Tibial artery (tissue), 4 donors: ENCODE measurements at regions not wholly inside any gene's neighbourhood (a gene's known extent, or its start where the extent isn't known, plus 50 kb on each side); places are given as distances from the start of the nearest gene placed in this dataset.
A peak's percentile ranks its signal among the peaks of the same experiment; 100 is the strongest.

Source experiments
- DNase-seq, 2 donors: peaks; one replicate each; pipeline ENCODE4 v3.0.0-alpha.2; 2019
- H3K27ac ChIP-seq, 2 donors: fragments of 200-600 bp; sonication (generic) in 1 of 2; 1 replicate in 1 of 2; 2 replicates in 1 of 2; pipeline ENCODE4 v1.5.1; 2018 to 2019; ENCODE audit warnings: mild to moderate bottlenecking in 1 of 2
- H3K27me3 ChIP-seq, 2 donors: fragments of 200-600 bp; sonication (generic) in 1 of 2; one replicate each; pipeline versions ENCODE4 v1.5.1 to v1.6.0; 2016 to 2019
- H3K36me3 ChIP-seq, 3 donors: fragments of 200-600 bp; sonication (generic) in 2 of 3; one replicate each; pipeline ENCODE4 v1.5.1; 2016 to 2019; ENCODE audit warnings: mild to moderate bottlenecking in 2 of 3
- H3K4me1 ChIP-seq, 4 donors: fragments of 200-600 bp; sonication (generic) in 2 of 4; 1 replicate in 3 of 4; 2 replicates in 1 of 4; pipeline ENCODE4 v1.5.1; 2016 to 2019
- H3K4me3 ChIP-seq, 2 donors: fragments of 200-600 bp; sonication (generic) in 1 of 2; 1 replicate in 1 of 2; 2 replicates in 1 of 2; pipeline ENCODE4 v1.5.1; 2018 to 2019; ENCODE audit warnings: mild to moderate bottlenecking in 2 of 2
- H3K9me3 ChIP-seq, 3 donors: fragments of 200-600 bp; sonication (generic) in 1 of 3; one replicate each; pipeline ENCODE4 v1.5.1; 2016 to 2019
- intact Hi-C: fragments of 100-400 bp; cut with DNase I; formaldehyde crosslinking; loops from one replicate; pipeline ENCODE4 v1.15.0; 2023; ENCODE audit warnings: low total_unique reads
- TF ChIP-seq, protein P1 (sequence below), 2 experiments: fragments of 200-600 bp in 1 of 2; fragments of 450-650 bp in 1 of 2; IDR thresholded peaks; one replicate each; pipeline ENCODE4 v1.5.1; 2017 to 2019; ENCODE audit warnings: antibody characterized with exemption in 2 of 2, mild to moderate bottlenecking in 1 of 2, moderate library complexity in 1 of 2

DNA sequence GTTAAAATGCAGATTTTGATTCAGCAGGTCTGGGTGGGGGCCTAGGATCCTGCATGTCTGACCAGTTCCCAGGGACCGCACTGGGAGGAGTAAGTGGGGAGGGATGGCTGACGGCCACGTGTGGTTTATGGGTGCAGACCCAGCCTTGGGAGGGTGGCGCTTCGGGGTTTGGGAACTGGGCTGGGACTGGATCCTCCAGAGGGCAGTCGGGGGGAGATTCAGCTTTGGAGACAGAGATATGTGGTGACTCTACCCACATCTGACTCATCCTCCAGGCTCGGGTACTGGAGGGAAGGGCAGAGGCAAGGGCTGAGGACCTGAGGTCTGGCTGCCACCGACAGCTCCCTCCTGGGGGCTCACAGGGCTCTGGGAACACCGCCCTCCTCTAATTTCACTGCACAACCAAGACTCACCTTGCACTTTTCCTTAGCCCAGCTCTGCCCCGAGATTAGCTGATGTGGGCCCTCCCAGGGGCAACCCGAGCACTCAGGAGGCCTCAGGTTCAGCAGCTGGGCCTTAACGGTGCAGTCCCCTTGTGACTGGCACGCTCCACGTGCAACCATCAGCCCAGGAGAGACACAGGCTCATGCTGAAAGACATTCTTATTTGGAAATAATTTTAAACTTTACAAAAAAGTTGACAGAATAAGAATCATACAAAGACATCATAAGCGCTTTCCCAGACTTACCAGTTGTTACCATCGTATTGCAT, 172.8 kb upstream of the PMEPA1 start:
- Histone ChIP-seq H3K4me1 (peaks cover 0 to 17% (median 11%) of the 10 kb centered on the region in 4 donors), H3K9me3 (peaks cover 0 to 6% (median 0%) of the 10 kb centered on the region in 3 donors), H3K27ac (no peak overlapping the region), H3K27me3 (no peaks in the 10 kb centered on the region), H3K4me3 (no peak overlapping the region), H3K36me3 (no peaks in the 10 kb centered on the region)
- intact Hi-C loops: no loop called here
- TF ChIP-seq, protein P1, sequence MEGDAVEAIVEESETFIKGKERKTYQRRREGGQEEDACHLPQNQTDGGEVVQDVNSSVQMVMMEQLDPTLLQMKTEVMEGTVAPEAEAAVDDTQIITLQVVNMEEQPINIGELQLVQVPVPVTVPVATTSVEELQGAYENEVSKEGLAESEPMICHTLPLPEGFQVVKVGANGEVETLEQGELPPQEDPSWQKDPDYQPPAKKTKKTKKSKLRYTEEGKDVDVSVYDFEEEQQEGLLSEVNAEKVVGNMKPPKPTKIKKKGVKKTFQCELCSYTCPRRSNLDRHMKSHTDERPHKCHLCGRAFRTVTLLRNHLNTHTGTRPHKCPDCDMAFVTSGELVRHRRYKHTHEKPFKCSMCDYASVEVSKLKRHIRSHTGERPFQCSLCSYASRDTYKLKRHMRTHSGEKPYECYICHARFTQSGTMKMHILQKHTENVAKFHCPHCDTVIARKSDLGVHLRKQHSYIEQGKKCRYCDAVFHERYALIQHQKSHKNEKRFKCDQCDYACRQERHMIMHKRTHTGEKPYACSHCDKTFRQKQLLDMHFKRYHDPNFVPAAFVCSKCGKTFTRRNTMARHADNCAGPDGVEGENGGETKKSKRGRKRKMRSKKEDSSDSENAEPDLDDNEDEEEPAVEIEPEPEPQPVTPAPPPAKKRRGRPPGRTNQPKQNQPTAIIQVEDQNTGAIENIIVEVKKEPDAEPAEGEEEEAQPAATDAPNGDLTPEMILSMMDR (IDR thresholded peaks at IDR 0.05): no peak
- peak in 1 of 2 donors; percentile 54 for DNase-seq

DNA sequence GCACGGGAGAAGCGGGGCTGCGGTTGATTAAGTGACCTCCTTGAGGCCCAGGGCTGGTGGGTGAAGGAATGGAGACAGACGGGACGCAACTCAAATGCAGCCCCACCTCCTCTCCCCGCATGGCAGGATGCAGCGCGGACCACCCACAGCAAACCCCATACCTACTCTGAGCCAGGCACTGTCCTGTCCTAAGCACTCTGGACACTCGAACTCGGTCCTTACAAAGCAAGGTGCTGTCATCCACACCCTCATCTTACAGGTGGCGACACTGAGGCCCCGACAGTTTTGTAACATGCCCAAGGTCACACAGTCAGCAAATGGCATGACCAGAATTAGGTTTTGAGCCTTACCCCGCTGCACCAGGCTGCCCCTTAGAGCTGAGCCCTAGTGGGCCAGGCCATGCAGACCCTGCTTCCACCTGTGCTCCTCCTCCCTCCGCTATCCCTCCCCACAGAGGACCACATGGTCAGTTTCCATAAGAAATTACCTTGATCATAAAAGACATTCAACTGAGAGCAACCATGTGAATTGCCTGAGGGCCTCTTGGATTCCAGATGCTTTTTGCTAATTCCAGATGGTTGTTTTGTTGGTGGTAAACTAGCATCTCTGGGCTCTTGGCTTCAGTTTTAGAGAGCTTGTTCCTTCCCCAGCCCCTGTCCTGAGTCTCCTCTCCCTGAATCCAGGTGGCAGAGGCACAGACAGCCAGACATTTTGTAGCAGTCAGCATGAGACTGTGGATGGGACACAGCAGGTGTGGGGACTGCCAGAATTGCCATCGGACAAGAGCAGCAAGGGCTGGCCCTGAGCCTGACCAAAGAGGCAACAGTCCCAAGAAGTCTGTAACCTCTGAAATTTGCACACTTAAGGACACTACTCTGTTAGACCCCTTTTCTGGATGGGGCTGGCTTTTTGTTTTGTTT, 171.9 kb upstream of the PMEPA1 start:
- Histone ChIP-seq H3K9me3 (no peaks in the 10 kb centered on the region), H3K4me3 (no peak overlapping the region), H3K27me3 (no peaks in the 10 kb centered on the region), H3K36me3 (no peaks in the 10 kb centered on the region), H3K27ac (no peak overlapping the region), H3K4me1 (peaks cover 0 to 17% (median 11%) of the 10 kb centered on the region in 4 donors)
- intact Hi-C loops: no loop called here
- TF ChIP-seq, protein P1 (IDR thresholded peaks at IDR 0.05): no peak
- DNase-seq: peak in 1 of 2 donors; percentile 52

DNA sequence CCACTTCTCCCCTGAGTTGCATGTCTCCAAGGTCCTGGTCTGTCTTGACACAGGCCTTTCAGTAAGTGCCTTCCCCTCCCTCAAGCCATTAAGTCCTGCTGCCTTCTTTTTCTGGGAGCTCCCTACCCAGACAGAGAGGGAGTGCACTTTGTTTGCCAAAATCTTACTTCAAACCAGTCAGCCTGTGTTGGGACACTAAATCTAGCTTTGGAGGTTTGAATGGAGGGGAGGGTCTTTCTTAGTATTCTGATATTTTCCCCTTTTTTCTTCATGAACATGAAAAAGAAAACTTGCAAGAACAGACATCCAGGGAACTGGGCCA, 170.7 kb upstream of the PMEPA1 start:
- Histone ChIP-seq H3K36me3 (no peaks in the 10 kb centered on the region), H3K27me3 (no peaks in the 10 kb centered on the region), H3K4me3 (no peak overlapping the region), H3K9me3 (no peaks in the 10 kb centered on the region), H3K4me1 (peaks cover 0 to 17% (median 11%) of the 10 kb centered on the region in 4 donors), H3K27ac (peak overlapping the region in 1 of 2 donors; percentile 58)
- intact Hi-C loops: no loop called here
- no peak for DNase-seq
- TF ChIP-seq, protein P1 (IDR thresholded peaks at IDR 0.05): no peak

DNA sequence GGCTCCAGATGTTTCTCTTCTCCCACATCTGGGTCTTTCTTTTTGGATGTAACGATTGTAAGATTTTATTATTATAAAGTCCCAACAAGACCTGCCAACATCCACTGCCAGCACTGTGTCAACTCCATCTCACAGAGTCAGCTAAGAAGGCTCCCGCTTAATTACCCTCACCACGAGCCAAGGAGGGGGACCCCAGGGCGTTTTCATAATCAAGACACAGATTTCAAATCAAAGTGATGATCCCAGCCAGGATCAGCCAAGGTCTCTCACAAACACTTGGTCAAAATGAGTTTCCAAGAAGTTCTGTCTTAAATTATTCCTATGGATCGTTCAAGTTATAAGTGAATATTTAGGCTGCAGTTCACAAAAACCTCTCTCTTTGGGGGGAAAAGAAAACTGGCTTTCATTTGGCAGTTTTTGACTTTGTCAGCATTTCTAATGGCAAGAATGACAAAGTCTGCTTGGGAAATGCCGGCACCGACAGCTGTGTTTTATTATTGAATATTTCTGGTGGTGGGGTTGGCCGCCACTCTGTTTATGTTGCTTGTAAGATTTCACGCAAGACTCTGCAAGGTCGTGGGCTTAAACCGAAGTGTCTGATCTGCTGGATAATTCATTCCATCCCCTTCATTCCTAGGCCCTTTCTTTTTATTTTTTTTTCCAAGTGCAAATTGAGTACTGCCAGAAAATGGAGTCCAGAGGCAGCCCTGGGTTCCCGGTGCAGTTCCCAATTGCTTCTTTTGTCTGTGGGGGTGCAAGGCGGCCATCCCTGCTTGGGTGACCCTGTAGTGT, 170.2 kb upstream of the PMEPA1 start:
- Histone ChIP-seq H3K9me3 (no peaks in the 10 kb centered on the region), H3K27me3 (no peaks in the 10 kb centered on the region), H3K27ac (peak overlapping the region; percentile 21 to 58), H3K36me3 (no peaks in the 10 kb centered on the region), H3K4me1 (peaks cover 0 to 17% (median 11%) of the 10 kb centered on the region in 4 donors), H3K4me3 (peak overlapping the region in 1 of 2 donors; percentile 3)
- TF ChIP-seq, protein P1 (IDR thresholded peaks at IDR 0.05): no peak
- intact Hi-C loops: no loop called here
- peak in 1 of 2 donors; percentile 60 for DNase-seq

DNA sequence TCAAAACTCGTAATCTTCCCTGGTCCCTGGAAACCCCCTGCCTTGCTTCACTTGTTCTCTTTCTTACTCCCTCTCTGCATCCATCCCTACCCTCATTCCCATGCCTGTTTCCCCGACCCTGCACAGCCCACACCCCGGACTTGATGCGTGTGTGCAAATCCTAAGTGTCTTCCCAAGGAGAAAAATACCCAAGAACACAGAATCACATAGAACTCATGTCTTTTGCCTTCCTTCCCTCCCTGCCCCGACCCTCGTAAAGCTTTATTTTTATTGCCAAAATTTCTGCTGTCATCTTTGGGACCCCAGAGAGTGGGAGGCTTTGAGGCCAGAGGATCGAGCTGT, 169.6 kb upstream of the PMEPA1 start:
- intact Hi-C loops: no loop called here
- peak overlapping the region; percentile 21 to 58 for H3K27ac ChIP-seq
- TF ChIP-seq, protein P1 (IDR thresholded peaks at IDR 0.05): no peak
- no peaks in the 10 kb centered on the region for H3K27me3 ChIP-seq
- H3K9me3 ChIP-seq: no peaks in the 10 kb centered on the region
- no peaks in the 10 kb centered on the region for H3K36me3 ChIP-seq
- peaks cover 0 to 17% (median 11%) of the 10 kb centered on the region in 4 donors for H3K4me1 ChIP-seq
- H3K4me3 ChIP-seq: no peak overlapping the region
- DNase-seq: no peak
